ENCODE measurements at regions not wholly inside any gene's neighbourhood (a gene's known extent, or its start where the extent isn't known, plus 50 kb on each side); places are given as distances from the start of the nearest gene placed in this dataset.

DNA sequence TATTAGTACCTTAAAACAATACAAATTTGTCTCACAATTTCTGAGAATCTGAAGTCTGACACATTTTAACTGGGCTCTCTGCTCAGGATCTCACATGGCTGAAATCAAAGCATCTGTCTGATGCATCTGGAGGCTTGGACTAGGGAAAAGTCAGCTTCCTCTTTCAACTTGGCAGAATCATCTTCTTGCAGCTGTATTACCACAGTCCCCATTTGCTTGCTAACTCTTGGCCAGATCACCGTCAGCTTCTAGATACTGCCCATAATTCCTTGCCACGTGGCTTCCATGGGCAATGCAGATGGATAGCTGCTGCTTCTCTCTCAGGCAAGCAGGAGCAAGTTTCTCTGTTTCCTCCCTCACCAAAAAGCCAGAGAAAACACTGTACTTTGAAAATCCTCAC lies 1106.4 kb upstream of the CITED2 start:
- Histone ChIP-seq H3K79me2 (replicated peaks; ENCODE audit: insufficient read depth, low read length) (no peaks in the 10 kb centered on the region), H2AFZ (ENCODE audit: low read depth, low read length) (no peak overlapping the region)

DNA sequence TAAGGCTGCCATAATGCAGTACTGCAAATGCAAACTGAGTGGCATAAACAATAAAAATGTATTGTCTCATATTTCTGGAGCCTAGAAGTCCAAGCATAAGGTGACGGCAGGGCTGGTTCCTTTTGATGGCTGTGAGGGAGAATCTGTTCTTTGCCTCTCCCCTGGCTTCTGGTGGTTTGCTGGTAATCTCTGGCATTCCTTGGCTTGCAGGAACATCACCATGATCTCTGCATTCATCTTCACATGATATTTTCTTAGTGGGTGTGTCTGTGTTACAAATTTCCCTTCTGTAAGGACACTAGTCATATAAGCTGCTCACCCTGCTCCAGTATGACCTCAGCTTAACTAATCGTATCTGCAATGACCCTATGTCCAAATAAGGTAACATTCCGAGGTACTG lies 1104.2 kb upstream of the CITED2 start:
- no peaks in the 10 kb centered on the region for H3F3A ChIP-seq (ENCODE audit: insufficient read depth, low read length, poor library complexity, severe bottlenecking)
- H3K4me3 ChIP-seq (ENCODE audit: low read length) = no peak overlapping the region
- H3K79me2 ChIP-seq (replicated peaks; ENCODE audit: insufficient read depth, low read length) = no peaks in the 10 kb centered on the region
- no peak overlapping the region for H3K4me2 ChIP-seq (ENCODE audit: low read length)
- no peaks in the 10 kb centered on the region for H4K20me1 ChIP-seq (ENCODE audit: insufficient read depth)
- H3K9me3 ChIP-seq (ENCODE audit: low read length) = no peaks in the 10 kb centered on the region
- no peaks in the 10 kb centered on the region for H3K27me3 ChIP-seq (ENCODE audit: insufficient read depth, low read depth, low read length)
- H3K27ac ChIP-seq (ENCODE audit: low read length) = no peak overlapping the region
- no peak overlapping the region for H3K9ac ChIP-seq (ENCODE audit: low read length)
- no peak overlapping the region for H2AFZ ChIP-seq (ENCODE audit: low read depth, low read length)
- no peaks in the 10 kb centered on the region for H3K9me2 ChIP-seq (ENCODE audit: insufficient read depth, low read length)
- no peaks in the 10 kb centered on the region for H3K36me3 ChIP-seq (ENCODE audit: insufficient read depth, low read length)
- TF ChIP-seq SMC3 (conservative IDR thresholded peaks at IDR 0.05; ENCODE audit: poor library complexity) = no peak
- TF ChIP-seq, protein P1, sequence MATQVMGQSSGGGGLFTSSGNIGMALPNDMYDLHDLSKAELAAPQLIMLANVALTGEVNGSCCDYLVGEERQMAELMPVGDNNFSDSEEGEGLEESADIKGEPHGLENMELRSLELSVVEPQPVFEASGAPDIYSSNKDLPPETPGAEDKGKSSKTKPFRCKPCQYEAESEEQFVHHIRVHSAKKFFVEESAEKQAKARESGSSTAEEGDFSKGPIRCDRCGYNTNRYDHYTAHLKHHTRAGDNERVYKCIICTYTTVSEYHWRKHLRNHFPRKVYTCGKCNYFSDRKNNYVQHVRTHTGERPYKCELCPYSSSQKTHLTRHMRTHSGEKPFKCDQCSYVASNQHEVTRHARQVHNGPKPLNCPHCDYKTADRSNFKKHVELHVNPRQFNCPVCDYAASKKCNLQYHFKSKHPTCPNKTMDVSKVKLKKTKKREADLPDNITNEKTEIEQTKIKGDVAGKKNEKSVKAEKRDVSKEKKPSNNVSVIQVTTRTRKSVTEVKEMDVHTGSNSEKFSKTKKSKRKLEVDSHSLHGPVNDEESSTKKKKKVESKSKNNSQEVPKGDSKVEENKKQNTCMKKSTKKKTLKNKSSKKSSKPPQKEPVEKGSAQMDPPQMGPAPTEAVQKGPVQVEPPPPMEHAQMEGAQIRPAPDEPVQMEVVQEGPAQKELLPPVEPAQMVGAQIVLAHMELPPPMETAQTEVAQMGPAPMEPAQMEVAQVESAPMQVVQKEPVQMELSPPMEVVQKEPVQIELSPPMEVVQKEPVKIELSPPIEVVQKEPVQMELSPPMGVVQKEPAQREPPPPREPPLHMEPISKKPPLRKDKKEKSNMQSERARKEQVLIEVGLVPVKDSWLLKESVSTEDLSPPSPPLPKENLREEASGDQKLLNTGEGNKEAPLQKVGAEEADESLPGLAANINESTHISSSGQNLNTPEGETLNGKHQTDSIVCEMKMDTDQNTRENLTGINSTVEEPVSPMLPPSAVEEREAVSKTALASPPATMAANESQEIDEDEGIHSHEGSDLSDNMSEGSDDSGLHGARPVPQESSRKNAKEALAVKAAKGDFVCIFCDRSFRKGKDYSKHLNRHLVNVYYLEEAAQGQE (IDR thresholded peaks at IDR 0.05; ENCODE audit: borderline replicate concordance) = no peak
- TF ChIP-seq POLR2AphosphoS5 (IDR thresholded peaks at IDR 0.05) = no peak

More for the DNA sequence above, 1106.4 kb upstream of the CITED2 start:
- no peak overlapping the region for H3K9ac ChIP-seq (ENCODE audit: low read length)
- H4K20me1 ChIP-seq (ENCODE audit: insufficient read depth) = no peaks in the 10 kb centered on the region
- H3K4me2 ChIP-seq (ENCODE audit: low read length) = no peak overlapping the region
- no peaks in the 10 kb centered on the region for H3K36me3 ChIP-seq (ENCODE audit: insufficient read depth, low read length)
- no peaks in the 10 kb centered on the region for H3K9me3 ChIP-seq (ENCODE audit: low read length)
- no peak overlapping the region for H3K4me3 ChIP-seq (ENCODE audit: low read length)
- no peaks in the 10 kb centered on the region for H3K9me2 ChIP-seq (ENCODE audit: insufficient read depth, low read length)
- H3K27me3 ChIP-seq (ENCODE audit: insufficient read depth, low read depth, low read length) = no peaks in the 10 kb centered on the region
- H3F3A ChIP-seq (ENCODE audit: insufficient read depth, low read length, poor library complexity, severe bottlenecking) = no peaks in the 10 kb centered on the region
- TF ChIP-seq, protein P1 (IDR thresholded peaks at IDR 0.05; ENCODE audit: borderline replicate concordance) = no peak
- TF ChIP-seq EP300 (conservative IDR thresholded peaks at IDR 0.05; ENCODE audit: poor library complexity, severe bottlenecking) (no peak), EZH2 (IDR thresholded peaks at IDR 0.05; ENCODE audit: borderline replicate concordance, insufficient read depth, low read length, poor library complexity, severe bottlenecking) (no peak), SMC3 (conservative IDR thresholded peaks at IDR 0.05; ENCODE audit: poor library complexity) (no peak), TAF1 (IDR thresholded peaks at IDR 0.05; ENCODE audit: low read depth) (no peak), POLR2AphosphoS5 (IDR thresholded peaks at IDR 0.05) (no peak), MXI1 (conservative IDR thresholded peaks at IDR 0.05; ENCODE audit: poor library complexity, severe bottlenecking) (no peak), RAD21 (conservative IDR thresholded peaks at IDR 0.05) (no peak)
- TF ChIP-seq, protein P2, sequence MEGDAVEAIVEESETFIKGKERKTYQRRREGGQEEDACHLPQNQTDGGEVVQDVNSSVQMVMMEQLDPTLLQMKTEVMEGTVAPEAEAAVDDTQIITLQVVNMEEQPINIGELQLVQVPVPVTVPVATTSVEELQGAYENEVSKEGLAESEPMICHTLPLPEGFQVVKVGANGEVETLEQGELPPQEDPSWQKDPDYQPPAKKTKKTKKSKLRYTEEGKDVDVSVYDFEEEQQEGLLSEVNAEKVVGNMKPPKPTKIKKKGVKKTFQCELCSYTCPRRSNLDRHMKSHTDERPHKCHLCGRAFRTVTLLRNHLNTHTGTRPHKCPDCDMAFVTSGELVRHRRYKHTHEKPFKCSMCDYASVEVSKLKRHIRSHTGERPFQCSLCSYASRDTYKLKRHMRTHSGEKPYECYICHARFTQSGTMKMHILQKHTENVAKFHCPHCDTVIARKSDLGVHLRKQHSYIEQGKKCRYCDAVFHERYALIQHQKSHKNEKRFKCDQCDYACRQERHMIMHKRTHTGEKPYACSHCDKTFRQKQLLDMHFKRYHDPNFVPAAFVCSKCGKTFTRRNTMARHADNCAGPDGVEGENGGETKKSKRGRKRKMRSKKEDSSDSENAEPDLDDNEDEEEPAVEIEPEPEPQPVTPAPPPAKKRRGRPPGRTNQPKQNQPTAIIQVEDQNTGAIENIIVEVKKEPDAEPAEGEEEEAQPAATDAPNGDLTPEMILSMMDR (IDR thresholded peaks at IDR 0.05; ENCODE audit: poor library complexity, severe bottlenecking) = no peak
- H3K27ac ChIP-seq (ENCODE audit: low read length) = no peak overlapping the region

Data from neural cell (in vitro differentiated cells).